ENCODE measurements at regions not wholly inside any gene's neighbourhood (a gene's known extent, or its start where the extent isn't known, plus 50 kb on each side); places are given as distances from the start of the nearest gene placed in this dataset.

GRCh38 chr1:177847843-177848242 is 122.0 kb downstream of the SEC16B start:
- TF ChIP-seq CTCF (conservative IDR thresholded peaks at IDR 0.05; ENCODE audit: low read depth, low read length), result no peak
- TF ChIP-seq EZH2 (IDR thresholded peaks at IDR 0.05; ENCODE audit: low read length, unreplicated experiment), result no peak
- no peak for TF ChIP-seq EZH2phosphoT487 (IDR thresholded peaks at IDR 0.05; ENCODE audit: borderline replicate concordance, low read length)

Measured in PC-3 (cell line).